ENCODE measurements at regions not wholly inside any gene's neighbourhood (a gene's known extent, or its start where the extent isn't known, plus 50 kb on each side); places are given as distances from the start of the nearest gene placed in this dataset.

- no peak for TF ChIP-seq POLR2A (IDR thresholded peaks at IDR 0.05)
- no peak for TF ChIP-seq CTCF (IDR thresholded peaks at IDR 0.05)
Measured at GRCh38 chr10:36385693-36386092, 739.7 kb upstream of the ANKRD30A start.
